Endothelial cell (in vitro differentiated cells): ENCODE measurements at regions not wholly inside any gene's neighbourhood (a gene's known extent, or its start where the extent isn't known, plus 50 kb on each side); places are given as distances from the start of the nearest gene placed in this dataset.

Experiments
- DNase-seq: peaks from one replicate; pipeline ENCODE4 v3.0.0; 2021; ENCODE audit warnings: low spot score
- H3K27ac Mint-ChIP-seq: one replicate; pipeline ENCODE4 v1.8.0; 2021; ENCODE audit warnings: mixed read lengths, inconsistent platforms; ENCODE audit not compliant: unreplicated experiment
- H3K27me3 Mint-ChIP-seq: one replicate; pipeline ENCODE4 v1.8.0; 2021; ENCODE audit warnings: mild to moderate bottlenecking, moderate library complexity, mixed read lengths, inconsistent platforms; ENCODE audit not compliant: unreplicated experiment
- H3K36me3 Mint-ChIP-seq: one replicate; pipeline ENCODE4 v1.8.0; 2021; ENCODE audit warnings: mild to moderate bottlenecking, low read depth, mixed read lengths, inconsistent platforms; ENCODE audit not compliant: unreplicated experiment
- H3K4me1 Mint-ChIP-seq: one replicate; pipeline ENCODE4 v1.8.0; 2021; ENCODE audit warnings: mild to moderate bottlenecking, mixed read lengths, inconsistent platforms; ENCODE audit not compliant: unreplicated experiment
- H3K4me3 Mint-ChIP-seq: one replicate; pipeline ENCODE4 v1.8.0; 2021; ENCODE audit warnings: mild to moderate bottlenecking, mixed read lengths, inconsistent platforms; ENCODE audit not compliant: unreplicated experiment
- H3K9me3 Mint-ChIP-seq: one replicate; pipeline ENCODE4 v1.8.0; 2021; ENCODE audit warnings: mixed read lengths, inconsistent platforms; ENCODE audit not compliant: unreplicated experiment
- CTCF ChIP-seq: fragments of 200-600 bp; sonication (generic); IDR thresholded peaks from one replicate; pipeline ENCODE4 v1.5.0; 2021; ENCODE audit warnings: antibody characterized with exemption; ENCODE audit not compliant: unreplicated experiment

- Mint-ChIP-seq H3K4me1 (no peaks in the 10 kb centered on the region), H3K27ac (no peak overlapping the region), H3K27me3 (no peaks in the 10 kb centered on the region), H3K36me3 (no peaks in the 10 kb centered on the region), H3K9me3 (no peaks in the 10 kb centered on the region), H3K4me3 (no peak overlapping the region)
- DNase-seq = no peak
- TF ChIP-seq CTCF = no peak
Measured at GRCh38 chr13:34881494-34881893, 60.6 kb upstream of the NBEA start.

GRCh38 chr13:34883396-34883795 lies 58.7 kb upstream of the NBEA start:
- no peaks in the 10 kb centered on the region for H3K36me3 Mint-ChIP-seq
- DNase-seq = no peak
- no peak overlapping the region for H3K27ac Mint-ChIP-seq
- TF ChIP-seq CTCF = no peak
- H3K9me3 Mint-ChIP-seq = no peaks in the 10 kb centered on the region
- H3K4me3 Mint-ChIP-seq = no peak overlapping the region
- no peaks in the 10 kb centered on the region for H3K4me1 Mint-ChIP-seq
- no peaks in the 10 kb centered on the region for H3K27me3 Mint-ChIP-seq

GRCh38 chr13:34884366-34884765 lies 57.7 kb upstream of the NBEA start:
- Mint-ChIP-seq H3K4me3 (no peak overlapping the region), H3K4me1 (no peaks in the 10 kb centered on the region), H3K27me3 (no peaks in the 10 kb centered on the region), H3K9me3 (no peaks in the 10 kb centered on the region), H3K27ac (no peak overlapping the region), H3K36me3 (no peaks in the 10 kb centered on the region)
- no peak for DNase-seq
- no peak for TF ChIP-seq CTCF

GRCh38 chr13:34886121-34886875 lies 55.8 kb upstream of the NBEA start:
- Mint-ChIP-seq H3K27ac (no peak overlapping the region), H3K4me3 (no peak overlapping the region), H3K36me3 (no peaks in the 10 kb centered on the region), H3K4me1 (no peaks in the 10 kb centered on the region), H3K27me3 (peaks cover 1% of the 10 kb centered on the region), H3K9me3 (no peaks in the 10 kb centered on the region)
- no peak for DNase-seq
- no peak for TF ChIP-seq CTCF

GRCh38 chr13:34886987-34887386 lies 55.1 kb upstream of the NBEA start:
- H3K27me3 Mint-ChIP-seq = peaks cover 1% of the 10 kb centered on the region
- TF ChIP-seq CTCF = no peak
- H3K4me3 Mint-ChIP-seq = no peak overlapping the region
- no peaks in the 10 kb centered on the region for H3K36me3 Mint-ChIP-seq
- DNase-seq = no peak
- no peaks in the 10 kb centered on the region for H3K9me3 Mint-ChIP-seq
- no peak overlapping the region for H3K27ac Mint-ChIP-seq
- no peaks in the 10 kb centered on the region for H3K4me1 Mint-ChIP-seq
